Erythroblast (primary cell): ENCODE measurements at regions not wholly inside any gene's neighbourhood (a gene's known extent, or its start where the extent isn't known, plus 50 kb on each side); places are given as distances from the start of the nearest gene placed in this dataset.

Experiments used
- GATA1 ChIP-seq: IDR thresholded peaks from 2 replicates; pipeline ENCODE4 v1.6.1; 2011; ENCODE audit warnings: low read depth, mild to moderate bottlenecking, control low read depth, low read length, moderate library complexity
- POLR2A ChIP-seq: IDR thresholded peaks from 2 replicates; pipeline ENCODE4 v1.6.1; 2011; ENCODE audit warnings: mild to moderate bottlenecking, low read length

- TF ChIP-seq POLR2A, result no peak
- no peak for TF ChIP-seq GATA1
Measured at GRCh38 chrX:39293203-39293602, 491.9 kb downstream of the MID1IP1 start.
